ENCODE measurements at regions not wholly inside any gene's neighbourhood (a gene's known extent, or its start where the extent isn't known, plus 50 kb on each side); places are given as distances from the start of the nearest gene placed in this dataset.
A peak's percentile ranks its signal among the peaks of the same experiment; 100 is the strongest.

DNA sequence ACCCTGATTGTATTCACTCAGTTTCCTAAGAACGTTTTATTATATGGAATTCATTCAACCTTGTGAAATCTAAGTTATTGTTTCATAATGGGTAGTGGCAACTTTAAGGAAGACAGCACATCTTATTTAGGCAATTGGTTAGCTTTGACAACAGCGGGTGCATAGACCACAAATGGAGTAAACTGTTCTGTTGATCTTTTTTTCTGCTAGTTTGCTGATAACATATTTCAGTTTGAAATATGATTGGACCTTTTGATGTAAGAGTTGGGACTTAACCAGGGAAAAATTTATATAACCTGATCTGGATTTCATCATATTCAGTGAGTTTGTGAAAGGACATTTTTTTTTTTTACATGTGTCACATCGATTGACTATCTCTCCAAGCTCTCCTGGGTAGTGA lies 151.7 kb downstream of the HLX start:
- Histone ChIP-seq H3K27ac (ENCODE audit: poor library complexity, severe bottlenecking) (no peak overlapping the region), H3K36me3 (ENCODE audit: low read depth) (no peaks in the 10 kb centered on the region), H3K4me3 (ENCODE audit: severe bottlenecking) (no peak overlapping the region), H3K27me3 (ENCODE audit: insufficient read depth, poor library complexity, severe bottlenecking) (no peaks in the 10 kb centered on the region), H3K9me3 (ENCODE audit: severe bottlenecking) (no peaks in the 10 kb centered on the region), H3K4me1 (ENCODE audit: insufficient read depth, poor library complexity, severe bottlenecking) (no peaks in the 10 kb centered on the region)
- DNase-seq (ENCODE audit: low spot score) (no peak), ATAC-seq (ENCODE audit: low read depth) (no peak)
- no peak for TF ChIP-seq CTCF (IDR thresholded peaks at IDR 0.05; ENCODE audit: poor library complexity, severe bottlenecking)

GRCh38 chr1:221031458-221032203 lies 152.4 kb downstream of the HLX start:
- Histone ChIP-seq H3K4me3 (ENCODE audit: severe bottlenecking) (no peak overlapping the region), H3K27ac (ENCODE audit: poor library complexity, severe bottlenecking) (peak overlapping the region; percentile 40), H3K4me1 (ENCODE audit: insufficient read depth, poor library complexity, severe bottlenecking) (no peaks in the 10 kb centered on the region), H3K27me3 (ENCODE audit: insufficient read depth, poor library complexity, severe bottlenecking) (no peaks in the 10 kb centered on the region), H3K36me3 (ENCODE audit: low read depth) (no peaks in the 10 kb centered on the region), H3K9me3 (ENCODE audit: severe bottlenecking) (no peaks in the 10 kb centered on the region)
- no peak for TF ChIP-seq CTCF (IDR thresholded peaks at IDR 0.05; ENCODE audit: poor library complexity, severe bottlenecking)
- DNase-seq (ENCODE audit: low spot score), result no peak
- ATAC-seq (ENCODE audit: low read depth), result no peak

- Histone ChIP-seq H3K27me3 (ENCODE audit: insufficient read depth, poor library complexity, severe bottlenecking) (no peaks in the 10 kb centered on the region), H3K27ac (ENCODE audit: poor library complexity, severe bottlenecking) (peak overlapping the region; percentile 40), H3K9me3 (ENCODE audit: severe bottlenecking) (no peaks in the 10 kb centered on the region), H3K4me1 (ENCODE audit: insufficient read depth, poor library complexity, severe bottlenecking) (no peaks in the 10 kb centered on the region), H3K36me3 (ENCODE audit: low read depth) (no peaks in the 10 kb centered on the region), H3K4me3 (ENCODE audit: severe bottlenecking) (no peak overlapping the region)
- no peak for TF ChIP-seq CTCF (IDR thresholded peaks at IDR 0.05; ENCODE audit: poor library complexity, severe bottlenecking)
- no peak for DNase-seq (ENCODE audit: low spot score)
- ATAC-seq (ENCODE audit: low read depth), result no peak
Measured at GRCh38 chr1:221032204-221032585, 153.0 kb downstream of the HLX start.

DNA sequence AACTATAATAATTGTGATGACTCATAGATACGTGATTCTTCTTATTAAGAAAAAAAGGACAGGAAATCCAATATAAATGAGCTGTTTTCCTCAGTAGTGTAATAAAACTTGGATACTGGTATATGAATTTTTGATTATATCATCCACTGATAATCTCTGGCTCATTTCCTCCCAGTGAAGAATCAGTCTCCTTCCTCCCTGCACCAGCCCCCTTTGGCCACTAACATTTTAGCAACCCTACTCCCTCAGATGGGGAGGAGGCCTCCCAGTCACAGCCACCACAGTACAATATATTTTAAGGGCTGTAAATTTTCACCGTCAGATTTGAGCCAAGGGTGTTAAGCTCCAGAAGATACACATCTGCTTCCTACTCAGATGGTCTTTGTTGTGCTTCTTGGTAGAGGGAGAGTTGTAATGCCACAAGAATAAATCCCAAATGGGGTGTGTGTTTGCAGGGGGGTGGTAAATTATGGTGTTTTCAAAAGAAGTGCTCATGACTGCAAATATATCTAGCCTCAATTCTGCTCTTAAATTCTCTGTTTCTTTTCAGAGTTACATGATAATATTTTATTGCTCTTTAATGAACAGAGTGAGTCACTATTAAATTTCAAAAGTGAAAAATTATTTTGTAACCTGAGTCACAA lies 153.5 kb downstream of the HLX start:
- H3K36me3 ChIP-seq (ENCODE audit: low read depth), result no peaks in the 10 kb centered on the region
- H3K4me3 ChIP-seq (ENCODE audit: severe bottlenecking), result no peak overlapping the region
- H3K27me3 ChIP-seq (ENCODE audit: insufficient read depth, poor library complexity, severe bottlenecking), result no peaks in the 10 kb centered on the region
- H3K9me3 ChIP-seq (ENCODE audit: severe bottlenecking), result no peaks in the 10 kb centered on the region
- DNase-seq (ENCODE audit: low spot score), result no peak
- no peaks in the 10 kb centered on the region for H3K4me1 ChIP-seq (ENCODE audit: insufficient read depth, poor library complexity, severe bottlenecking)
- 0 out of 3 replicates have a peak, but pooled peaks have one; percentile 29 for ATAC-seq (ENCODE audit: low read depth)
- peak overlapping the region; percentile 40 for H3K27ac ChIP-seq (ENCODE audit: poor library complexity, severe bottlenecking)
- no peak for TF ChIP-seq CTCF (IDR thresholded peaks at IDR 0.05; ENCODE audit: poor library complexity, severe bottlenecking)

DNA sequence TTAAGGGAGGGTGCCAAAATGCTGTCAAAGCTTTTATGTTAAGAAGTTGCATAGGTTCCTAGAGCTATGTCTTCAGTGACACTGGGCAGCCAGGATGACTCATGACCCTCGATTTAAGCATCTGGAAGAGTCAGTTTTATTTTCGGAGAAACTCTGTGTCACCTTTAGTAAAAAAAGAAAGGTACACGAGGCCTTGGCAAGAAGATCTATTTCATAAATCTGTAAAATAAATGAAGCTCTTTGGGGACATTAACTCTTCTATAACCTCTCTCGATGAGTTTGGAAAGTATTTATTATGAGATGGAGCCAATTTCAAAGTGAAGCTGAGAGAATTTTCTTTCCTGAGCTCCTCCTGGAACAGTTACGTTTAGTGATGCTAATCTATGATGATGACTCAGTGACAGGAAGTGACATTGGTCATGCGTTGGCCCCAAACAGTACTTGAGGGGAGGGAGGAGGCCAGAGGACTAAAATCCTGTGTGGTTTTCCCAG lies 156.5 kb downstream of the HLX start:
- Histone ChIP-seq H3K36me3 (ENCODE audit: low read depth) (no peaks in the 10 kb centered on the region), H3K9me3 (ENCODE audit: severe bottlenecking) (no peaks in the 10 kb centered on the region), H3K4me1 (ENCODE audit: insufficient read depth, poor library complexity, severe bottlenecking) (no peaks in the 10 kb centered on the region), H3K4me3 (ENCODE audit: severe bottlenecking) (no peak overlapping the region), H3K27ac (ENCODE audit: poor library complexity, severe bottlenecking) (peak overlapping the region; percentile 35), H3K27me3 (ENCODE audit: insufficient read depth, poor library complexity, severe bottlenecking) (no peaks in the 10 kb centered on the region)
- DNase-seq (ENCODE audit: low spot score) (no peak), ATAC-seq (ENCODE audit: low read depth) (peak; percentile 58; the same call in 1 of the 3 replicates)
- TF ChIP-seq CTCF (IDR thresholded peaks at IDR 0.05; ENCODE audit: poor library complexity, severe bottlenecking), result no peak

Data from RWPE2 (cell line).